Activated T-cell treated with anti-CD3 and anti-CD28 coated beads, Interleukin-2, amount 50 U/mL, for 24 hours (primary cell): ENCODE measurements at regions not wholly inside any gene's neighbourhood (a gene's known extent, or its start where the extent isn't known, plus 50 kb on each side); places are given as distances from the start of the nearest gene placed in this dataset.

ENCODE experiments used
- DNase-seq: peaks from one replicate; pipeline ENCODE4 v3.0.0-alpha.2; 2020
- H3K27ac Mint-ChIP-seq: 2 replicates; pipeline ENCODE4 v1.8.0; 2020; ENCODE audit warnings: mild to moderate bottlenecking, mixed read lengths
- H3K27me3 Mint-ChIP-seq: 2 replicates; pipeline ENCODE4 v1.8.0; 2020; ENCODE audit warnings: mixed read lengths
- H3K36me3 Mint-ChIP-seq: 2 replicates; pipeline ENCODE4 v1.8.0; 2020; ENCODE audit warnings: low read depth, mixed read lengths
- H3K4me1 Mint-ChIP-seq: 2 replicates; pipeline ENCODE4 v1.8.0; 2020; ENCODE audit warnings: low read depth, mixed read lengths
- H3K4me3 Mint-ChIP-seq: 2 replicates; pipeline ENCODE4 v1.8.0; 2020; ENCODE audit warnings: mild to moderate bottlenecking, moderate library complexity, mixed read lengths
- H3K9me3 Mint-ChIP-seq: 2 replicates; pipeline ENCODE4 v1.8.0; 2020; ENCODE audit warnings: mixed read lengths

DNA sequence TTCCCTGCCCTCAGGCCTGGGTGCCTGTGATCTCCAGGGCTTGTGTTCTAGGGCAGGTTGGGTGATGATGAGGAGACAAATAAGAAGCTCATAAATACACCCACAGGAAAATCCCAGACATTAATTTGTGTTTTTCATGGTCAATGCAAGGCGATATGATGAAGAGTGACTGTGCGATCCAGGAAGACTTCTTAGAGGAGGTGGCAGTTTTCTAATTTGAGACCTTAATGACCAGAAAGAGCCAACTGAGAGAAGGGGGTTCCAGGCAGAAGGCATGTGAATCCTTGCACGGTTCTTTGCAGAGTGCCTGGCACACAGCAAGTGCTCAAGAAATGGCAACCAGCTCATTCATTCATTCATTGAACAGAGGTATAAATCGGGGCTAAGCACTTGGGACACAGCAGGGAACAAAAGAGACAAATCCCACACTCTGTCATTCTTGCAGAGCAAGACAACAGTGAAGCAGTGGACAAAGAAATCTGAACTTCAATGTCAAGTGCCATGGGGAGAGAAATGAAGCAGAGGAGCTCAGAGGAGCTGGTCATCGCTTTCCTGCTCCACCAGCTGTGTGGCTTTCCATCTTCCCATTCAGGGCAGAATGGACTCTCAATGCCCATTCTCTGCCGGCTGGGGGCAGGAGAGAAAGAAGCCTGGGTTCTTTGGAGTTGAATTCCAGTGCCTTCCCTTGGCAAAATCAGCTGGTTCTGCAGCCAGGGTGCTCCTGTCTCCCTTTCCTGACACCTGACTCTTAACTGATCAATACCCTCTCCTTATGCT lies 128.3 kb downstream of the AACS start:
- Mint-ChIP-seq H3K27ac (no peak overlapping the region), H3K4me1 (no peaks in the 10 kb centered on the region), H3K36me3 (no peaks in the 10 kb centered on the region), H3K4me3 (no peak overlapping the region), H3K27me3 (peaks cover 59% of the 10 kb centered on the region), H3K9me3 (no peaks in the 10 kb centered on the region)
- DNase-seq: no peak

DNA sequence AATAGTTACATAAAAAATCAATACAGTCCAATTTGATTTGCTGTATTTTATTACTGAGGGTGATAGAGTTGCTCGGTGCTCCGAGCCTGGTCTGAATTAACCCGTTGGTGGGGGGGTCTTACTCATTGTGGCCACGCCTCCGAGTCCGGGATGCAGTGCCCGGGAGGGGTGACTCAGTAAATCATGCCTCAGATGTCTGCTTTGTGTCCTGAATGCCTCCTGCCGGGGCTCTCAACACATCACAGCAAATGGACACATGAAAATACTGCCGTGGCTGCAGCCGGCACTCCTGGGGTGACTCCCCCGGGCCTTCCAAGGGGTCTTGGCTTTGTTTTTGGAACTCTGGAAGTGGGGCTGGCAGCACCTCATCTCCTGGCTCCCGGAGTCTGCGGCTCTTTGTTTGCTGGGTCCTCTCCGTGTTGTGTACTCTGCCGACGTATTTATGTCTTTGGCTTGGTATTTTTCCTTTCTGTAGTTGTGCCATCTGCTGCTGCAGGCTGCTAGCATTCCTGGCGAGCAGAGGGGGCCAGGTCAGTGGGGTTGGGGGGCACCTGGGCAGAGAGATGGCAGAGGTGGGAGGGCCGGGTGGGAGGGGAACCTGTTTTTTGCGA lies 129.0 kb downstream of the AACS start:
- DNase-seq: no peak
- H3K4me3 Mint-ChIP-seq: no peak overlapping the region
- H3K27me3 Mint-ChIP-seq: peaks cover 52% of the 10 kb centered on the region
- H3K27ac Mint-ChIP-seq: no peak overlapping the region
- no peaks in the 10 kb centered on the region for H3K36me3 Mint-ChIP-seq
- H3K9me3 Mint-ChIP-seq: no peaks in the 10 kb centered on the region
- no peaks in the 10 kb centered on the region for H3K4me1 Mint-ChIP-seq

- Mint-ChIP-seq H3K27ac (no peak overlapping the region), H3K27me3 (peaks cover 48% of the 10 kb centered on the region), H3K36me3 (no peaks in the 10 kb centered on the region)
Measured at GRCh38 chr12:125194987-125195386, 129.8 kb downstream of the AACS start.

DNA sequence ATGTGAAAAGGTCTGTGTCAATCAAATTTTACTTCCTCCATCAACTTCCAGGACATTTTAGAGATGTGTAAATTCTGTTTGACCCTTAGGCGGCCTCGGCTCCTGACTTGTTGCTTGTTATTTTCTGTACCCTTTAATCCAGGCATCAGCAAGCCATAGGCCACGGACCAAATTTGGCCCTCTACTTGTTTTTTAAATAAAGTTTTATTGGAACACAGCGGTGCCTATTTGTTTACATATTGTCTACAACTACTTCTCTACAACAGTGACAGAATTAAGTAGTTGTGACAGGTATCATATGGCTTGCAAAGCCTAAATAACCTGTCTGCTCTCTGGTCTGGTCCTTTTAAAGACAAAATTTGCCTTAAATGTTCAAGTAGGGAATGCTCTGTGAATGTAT lies 132.1 kb downstream of the AACS start:
- H3K27me3 Mint-ChIP-seq: peaks cover 40% of the 10 kb centered on the region
- no peak overlapping the region for H3K27ac Mint-ChIP-seq
- no peaks in the 10 kb centered on the region for H3K36me3 Mint-ChIP-seq
- H3K4me3 Mint-ChIP-seq: no peak overlapping the region
- no peaks in the 10 kb centered on the region for H3K9me3 Mint-ChIP-seq
- DNase-seq: no peak
- no peaks in the 10 kb centered on the region for H3K4me1 Mint-ChIP-seq

More at GRCh38 chr12:125194987-125195386, 129.8 kb downstream of the AACS start:
- no peaks in the 10 kb centered on the region for H3K9me3 Mint-ChIP-seq
- DNase-seq: no peak
- H3K4me1 Mint-ChIP-seq: no peaks in the 10 kb centered on the region
- H3K4me3 Mint-ChIP-seq: no peak overlapping the region

DNA sequence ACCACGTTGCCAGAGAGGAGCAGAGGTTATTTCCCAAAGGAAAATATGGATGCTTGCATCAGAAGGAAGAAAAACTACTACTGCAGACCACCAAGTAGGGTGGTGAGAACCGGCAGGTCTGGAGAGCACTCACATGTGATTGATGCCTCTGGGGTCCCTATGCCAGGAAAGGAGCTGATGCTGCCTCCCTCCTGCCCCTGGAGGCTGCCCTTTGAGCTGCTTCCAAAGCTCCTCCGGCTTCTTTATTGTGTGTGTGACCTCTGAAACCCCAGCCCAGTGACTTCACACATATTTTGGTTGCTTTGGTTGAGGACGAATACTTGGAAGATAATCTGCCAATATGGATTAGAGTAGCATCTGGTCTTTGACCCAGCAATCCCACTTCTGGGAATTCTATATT lies 133.4 kb downstream of the AACS start:
- DNase-seq: no peak
- Mint-ChIP-seq H3K4me1 (no peaks in the 10 kb centered on the region), H3K36me3 (no peaks in the 10 kb centered on the region), H3K4me3 (no peak overlapping the region), H3K27ac (no peak overlapping the region), H3K9me3 (no peaks in the 10 kb centered on the region), H3K27me3 (peaks cover 34% of the 10 kb centered on the region)

DNA sequence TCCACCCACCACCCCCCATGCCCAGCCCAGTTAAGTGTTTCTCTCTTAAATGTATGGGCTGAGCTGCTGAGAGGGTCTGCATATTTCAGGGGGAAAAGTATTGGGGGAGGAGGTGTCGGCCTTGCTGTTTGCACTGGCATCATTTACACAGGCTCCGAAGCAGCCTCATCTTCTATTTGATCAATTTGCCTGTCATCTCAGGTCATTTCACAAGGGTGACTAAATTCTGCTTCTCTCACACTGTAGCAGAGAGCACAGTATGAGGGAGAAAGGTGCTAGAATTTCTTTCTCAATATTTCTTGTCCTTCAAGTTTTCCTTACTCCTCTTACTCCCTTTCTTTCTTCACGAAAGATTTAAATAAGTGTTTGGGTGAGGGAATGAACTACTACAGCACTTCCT lies 135.9 kb downstream of the AACS start:
- Mint-ChIP-seq H3K27me3 (peaks cover 15% of the 10 kb centered on the region), H3K9me3 (no peaks in the 10 kb centered on the region), H3K36me3 (no peaks in the 10 kb centered on the region), H3K4me3 (no peak overlapping the region), H3K4me1 (no peaks in the 10 kb centered on the region), H3K27ac (no peak overlapping the region)
- no peak for DNase-seq

GRCh38 chr12:125201940-125202339 lies 136.7 kb downstream of the AACS start:
- H3K27me3 Mint-ChIP-seq: peaks cover 14% of the 10 kb centered on the region
- no peak overlapping the region for H3K4me3 Mint-ChIP-seq
- H3K4me1 Mint-ChIP-seq: no peaks in the 10 kb centered on the region
- DNase-seq: no peak
- no peak overlapping the region for H3K27ac Mint-ChIP-seq
- no peaks in the 10 kb centered on the region for H3K9me3 Mint-ChIP-seq
- H3K36me3 Mint-ChIP-seq: no peaks in the 10 kb centered on the region

DNA sequence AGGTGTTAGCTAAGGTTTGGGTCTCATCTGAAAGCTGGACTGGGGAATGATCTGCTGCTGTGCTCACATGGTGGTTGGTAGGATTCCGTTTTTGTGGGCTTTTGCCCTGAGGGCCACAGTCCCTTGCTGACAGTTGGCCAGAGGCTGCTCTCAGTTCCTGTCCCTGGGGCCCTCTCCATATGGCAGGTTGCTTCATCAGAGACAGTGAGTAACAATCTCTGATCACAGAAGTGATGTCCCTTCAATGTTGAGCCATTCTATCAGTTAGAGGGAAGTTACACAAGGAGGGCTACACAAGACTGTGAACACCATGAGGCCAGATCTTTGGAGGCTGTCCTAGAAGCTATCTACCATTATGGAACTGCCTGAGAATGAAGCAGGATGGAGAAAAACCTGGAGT lies 137.2 kb downstream of the AACS start:
- no peak for DNase-seq
- Mint-ChIP-seq H3K4me1 (no peaks in the 10 kb centered on the region), H3K4me3 (no peak overlapping the region), H3K27me3 (peaks cover 15% of the 10 kb centered on the region), H3K9me3 (no peaks in the 10 kb centered on the region), H3K27ac (no peak overlapping the region), H3K36me3 (no peaks in the 10 kb centered on the region)

GRCh38 chr12:125203145-125203765 lies 138.0 kb downstream of the AACS start:
- H3K36me3 Mint-ChIP-seq: no peaks in the 10 kb centered on the region
- no peaks in the 10 kb centered on the region for H3K4me1 Mint-ChIP-seq
- H3K27ac Mint-ChIP-seq: no peak overlapping the region
- DNase-seq: no peak
- no peak overlapping the region for H3K4me3 Mint-ChIP-seq
- peaks cover 21% of the 10 kb centered on the region for H3K27me3 Mint-ChIP-seq
- no peaks in the 10 kb centered on the region for H3K9me3 Mint-ChIP-seq

DNA sequence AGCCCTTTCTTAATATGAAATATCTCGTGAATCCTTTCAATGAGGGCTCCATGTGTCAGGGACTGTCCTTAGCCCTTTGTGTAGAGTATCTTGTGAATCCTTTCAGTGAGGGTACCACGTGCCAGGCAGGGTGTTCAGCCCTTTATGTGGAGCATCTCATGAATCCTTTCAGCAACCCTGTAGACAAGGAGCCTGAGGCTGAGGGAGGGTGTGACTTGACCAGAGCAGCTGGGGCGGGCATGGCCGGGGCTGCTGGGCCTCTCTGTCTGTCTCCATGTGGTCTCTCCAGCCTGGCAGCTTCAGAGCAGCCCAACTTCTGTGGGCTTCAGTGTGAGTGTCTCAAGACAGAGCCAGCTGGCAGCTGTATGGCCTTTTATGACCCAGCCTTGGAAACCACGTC lies 140.2 kb downstream of the AACS start:
- no peaks in the 10 kb centered on the region for H3K36me3 Mint-ChIP-seq
- no peaks in the 10 kb centered on the region for H3K4me1 Mint-ChIP-seq
- peaks cover 30% of the 10 kb centered on the region for H3K27me3 Mint-ChIP-seq
- H3K9me3 Mint-ChIP-seq: no peaks in the 10 kb centered on the region
- no peak overlapping the region for H3K27ac Mint-ChIP-seq
- no peak for DNase-seq
- H3K4me3 Mint-ChIP-seq: no peak overlapping the region

DNA sequence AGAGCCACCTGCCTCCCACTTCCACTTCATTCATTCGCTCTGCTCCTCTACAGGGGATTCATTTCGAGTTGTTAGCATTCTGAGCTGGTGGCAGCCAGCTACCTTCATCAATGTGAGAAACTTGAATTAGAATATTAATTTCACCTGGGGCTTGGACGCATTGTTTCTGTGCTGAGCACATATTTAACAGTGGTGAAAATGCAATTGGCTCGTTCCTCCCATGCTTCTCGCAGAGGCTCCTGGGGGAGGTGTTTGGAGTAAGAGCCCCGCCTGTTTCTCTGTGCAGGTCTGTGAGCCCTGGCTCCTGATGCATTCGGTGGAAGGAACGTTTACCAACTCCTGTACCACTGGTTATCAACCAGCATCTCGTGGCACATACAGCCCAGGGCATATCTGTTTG lies 141.5 kb downstream of the AACS start:
- Mint-ChIP-seq H3K9me3 (no peaks in the 10 kb centered on the region), H3K4me1 (no peaks in the 10 kb centered on the region), H3K27ac (no peak overlapping the region), H3K36me3 (no peaks in the 10 kb centered on the region), H3K4me3 (no peak overlapping the region), H3K27me3 (peaks cover 34% of the 10 kb centered on the region)
- DNase-seq: no peak

- H3K27me3 Mint-ChIP-seq: peaks cover 30% of the 10 kb centered on the region
- no peaks in the 10 kb centered on the region for H3K36me3 Mint-ChIP-seq
- DNase-seq: no peak
- no peak overlapping the region for H3K4me3 Mint-ChIP-seq
- H3K4me1 Mint-ChIP-seq: no peaks in the 10 kb centered on the region
- H3K27ac Mint-ChIP-seq: no peak overlapping the region
- H3K9me3 Mint-ChIP-seq: no peaks in the 10 kb centered on the region
Measured at GRCh38 chr12:125208334-125208733, 143.1 kb downstream of the AACS start.

- Mint-ChIP-seq H3K4me1 (no peaks in the 10 kb centered on the region), H3K27me3 (peaks cover 34% of the 10 kb centered on the region), H3K9me3 (no peaks in the 10 kb centered on the region), H3K4me3 (no peak overlapping the region), H3K27ac (no peak overlapping the region), H3K36me3 (no peaks in the 10 kb centered on the region)
- no peak for DNase-seq
Measured at GRCh38 chr12:125208942-125209341, 143.7 kb downstream of the AACS start.

DNA sequence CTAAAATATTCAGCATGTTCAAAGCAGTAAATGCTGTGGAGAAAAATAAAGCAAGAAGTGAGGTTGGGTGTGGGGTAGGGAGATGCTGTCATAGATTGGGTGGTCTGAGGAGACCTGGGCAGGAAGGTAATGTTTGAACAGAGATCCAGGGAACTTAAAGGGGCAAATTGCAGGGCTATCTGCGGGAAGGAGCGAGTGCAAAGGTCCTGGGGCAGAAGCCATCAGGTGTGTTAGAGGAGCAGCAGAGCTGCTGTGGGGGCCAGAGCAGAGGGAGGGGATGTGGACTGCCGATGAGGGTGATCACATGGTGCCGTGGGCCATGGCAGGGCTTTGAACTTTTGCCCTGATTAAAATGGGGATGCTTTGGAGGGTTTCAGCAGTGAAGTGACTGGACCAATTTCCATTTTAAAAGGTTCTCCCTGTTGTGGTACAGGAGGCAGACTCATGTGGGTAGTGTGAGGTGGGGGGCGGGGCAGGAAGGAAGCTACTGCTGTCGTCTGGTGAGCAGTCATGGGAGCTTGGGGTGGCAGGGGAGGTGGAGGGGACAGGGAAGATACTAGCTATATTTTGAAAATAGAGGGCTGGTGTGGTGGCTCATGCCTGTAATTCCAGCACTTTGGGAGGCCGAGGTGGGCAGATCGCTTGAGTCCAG lies 145.0 kb downstream of the AACS start:
- no peak for DNase-seq
- H3K9me3 Mint-ChIP-seq: no peaks in the 10 kb centered on the region
- H3K4me3 Mint-ChIP-seq: no peak overlapping the region
- H3K27me3 Mint-ChIP-seq: peaks cover 34% of the 10 kb centered on the region
- H3K36me3 Mint-ChIP-seq: no peaks in the 10 kb centered on the region
- no peak overlapping the region for H3K27ac Mint-ChIP-seq
- no peaks in the 10 kb centered on the region for H3K4me1 Mint-ChIP-seq

- H3K27ac Mint-ChIP-seq: no peak overlapping the region
- no peaks in the 10 kb centered on the region for H3K4me1 Mint-ChIP-seq
- H3K27me3 Mint-ChIP-seq: peaks cover 34% of the 10 kb centered on the region
- H3K4me3 Mint-ChIP-seq: no peak overlapping the region
- no peak for DNase-seq
- no peaks in the 10 kb centered on the region for H3K9me3 Mint-ChIP-seq
- H3K36me3 Mint-ChIP-seq: no peaks in the 10 kb centered on the region
Measured at GRCh38 chr12:125211464-125211863, 146.2 kb downstream of the AACS start.
